ENCODE measurements at regions not wholly inside any gene's neighbourhood (a gene's known extent, or its start where the extent isn't known, plus 50 kb on each side); places are given as distances from the start of the nearest gene placed in this dataset.

DNA sequence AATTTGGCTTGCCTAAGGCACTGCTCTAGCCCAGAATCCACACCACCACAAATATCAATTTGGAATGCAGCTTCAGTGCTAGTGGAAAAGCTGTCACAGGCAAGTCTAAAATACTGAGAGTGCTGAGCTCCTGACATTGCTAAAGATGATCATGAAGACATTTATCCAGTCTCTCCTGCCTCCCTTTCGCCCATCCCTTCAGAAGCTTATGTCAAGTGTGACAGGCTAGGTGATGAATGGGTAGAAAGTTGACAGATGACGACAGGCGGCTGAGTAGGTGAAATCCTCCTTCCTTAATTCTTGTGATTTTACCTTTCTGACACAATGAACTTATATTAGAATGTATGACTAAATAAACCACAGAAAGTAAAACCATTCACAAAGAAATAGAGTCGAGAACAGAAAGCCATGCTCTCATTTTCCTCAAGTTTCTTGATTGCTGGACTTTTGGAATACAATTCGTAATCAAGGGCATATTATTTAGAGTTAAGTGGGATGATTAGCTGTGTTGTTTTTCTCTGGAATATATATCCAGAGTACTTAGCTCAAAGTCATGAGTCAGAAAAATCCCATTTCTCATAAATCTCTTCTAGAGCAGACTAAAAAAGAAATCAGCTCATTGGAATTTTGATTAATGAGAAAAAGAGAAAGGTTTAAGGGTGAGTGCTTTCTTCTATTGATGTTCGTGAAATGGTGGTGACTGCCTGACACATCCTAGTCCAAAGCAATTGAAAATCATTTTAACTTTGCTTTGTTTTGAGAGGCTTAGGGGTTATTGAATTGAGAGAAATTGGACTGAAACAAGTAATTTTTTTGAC, 1228.2 kb upstream of the CITED2 start:
- TF ChIP-seq, protein P1, sequence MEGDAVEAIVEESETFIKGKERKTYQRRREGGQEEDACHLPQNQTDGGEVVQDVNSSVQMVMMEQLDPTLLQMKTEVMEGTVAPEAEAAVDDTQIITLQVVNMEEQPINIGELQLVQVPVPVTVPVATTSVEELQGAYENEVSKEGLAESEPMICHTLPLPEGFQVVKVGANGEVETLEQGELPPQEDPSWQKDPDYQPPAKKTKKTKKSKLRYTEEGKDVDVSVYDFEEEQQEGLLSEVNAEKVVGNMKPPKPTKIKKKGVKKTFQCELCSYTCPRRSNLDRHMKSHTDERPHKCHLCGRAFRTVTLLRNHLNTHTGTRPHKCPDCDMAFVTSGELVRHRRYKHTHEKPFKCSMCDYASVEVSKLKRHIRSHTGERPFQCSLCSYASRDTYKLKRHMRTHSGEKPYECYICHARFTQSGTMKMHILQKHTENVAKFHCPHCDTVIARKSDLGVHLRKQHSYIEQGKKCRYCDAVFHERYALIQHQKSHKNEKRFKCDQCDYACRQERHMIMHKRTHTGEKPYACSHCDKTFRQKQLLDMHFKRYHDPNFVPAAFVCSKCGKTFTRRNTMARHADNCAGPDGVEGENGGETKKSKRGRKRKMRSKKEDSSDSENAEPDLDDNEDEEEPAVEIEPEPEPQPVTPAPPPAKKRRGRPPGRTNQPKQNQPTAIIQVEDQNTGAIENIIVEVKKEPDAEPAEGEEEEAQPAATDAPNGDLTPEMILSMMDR (IDR thresholded peaks at IDR 0.05) = no peak
- TF ChIP-seq POLR2A (IDR thresholded peaks at IDR 0.05) = no peak

All from Peyer's patch (tissue), 4 donors.